ENCODE measurements at regions not wholly inside any gene's neighbourhood (a gene's known extent, or its start where the extent isn't known, plus 50 kb on each side); places are given as distances from the start of the nearest gene placed in this dataset.
A peak's percentile ranks its signal among the peaks of the same experiment; 100 is the strongest.

- DNase-seq, result no peak
Measured at GRCh38 chr6:105757512-105758200, 328.5 kb upstream of the PRDM1 start.

- no peak for DNase-seq
Measured at GRCh38 chr6:105755885-105756284, 330.3 kb upstream of the PRDM1 start.

- DNase-seq, result no peak
Measured at GRCh38 chr6:105753620-105754211, 332.4 kb upstream of the PRDM1 start.

GRCh38 chr6:105753207-105753606 is 332.9 kb upstream of the PRDM1 start:
- DNase-seq, result no peak

GRCh38 chr6:105750089-105750488 is 336.0 kb upstream of the PRDM1 start:
- no peak for DNase-seq

GRCh38 chr6:105748737-105749161 is 337.4 kb upstream of the PRDM1 start:
- DNase-seq, result peak; percentile 81 to 87

- peak in 1 of 2 donors; percentile 10 for DNase-seq
Measured at GRCh38 chr6:105747823-105748405, 338.2 kb upstream of the PRDM1 start.

GRCh38 chr6:105746509-105746908 is 339.6 kb upstream of the PRDM1 start:
- DNase-seq, result no peak

GRCh38 chr6:105746130-105746505 is 340.0 kb upstream of the PRDM1 start:
- DNase-seq, result peak in 1 of 2 donors; percentile 8

- no peak for DNase-seq
Measured at GRCh38 chr6:105745464-105746129, 340.5 kb upstream of the PRDM1 start.

- no peak for DNase-seq
Measured at GRCh38 chr6:105744815-105745214, 341.3 kb upstream of the PRDM1 start.

GRCh38 chr6:105740946-105741645 is 338.2 kb upstream of the PREP start:
- DNase-seq, result no peak

GRCh38 chr6:105739764-105740163 is 336.9 kb upstream of the PREP start:
- no peak for DNase-seq

- peak; percentile 29 to 54 for DNase-seq
Measured at GRCh38 chr6:105733556-105734162, 330.8 kb upstream of the PREP start.

- DNase-seq, result no peak
Measured at GRCh38 chr6:105728995-105729394, 326.1 kb upstream of the PREP start.

GRCh38 chr6:105726902-105727655 is 324.2 kb upstream of the PREP start:
- DNase-seq, result no peak

- DNase-seq, result no peak
Measured at GRCh38 chr6:105714846-105715245, 312.0 kb upstream of the PREP start.

- no peak for DNase-seq
Measured at GRCh38 chr6:105713474-105714118, 310.7 kb upstream of the PREP start.

- DNase-seq, result no peak
Measured at GRCh38 chr6:105711216-105711615, 308.3 kb upstream of the PREP start.

- no peak for DNase-seq
Measured at GRCh38 chr6:105705608-105706007, 302.7 kb upstream of the PREP start.

GRCh38 chr6:105695461-105695860 is 292.6 kb upstream of the PREP start:
- DNase-seq, result no peak
